ENCODE measurements at regions not wholly inside any gene's neighbourhood (a gene's known extent, or its start where the extent isn't known, plus 50 kb on each side); places are given as distances from the start of the nearest gene placed in this dataset.
A peak's percentile ranks its signal among the peaks of the same experiment; 100 is the strongest.

DNA sequence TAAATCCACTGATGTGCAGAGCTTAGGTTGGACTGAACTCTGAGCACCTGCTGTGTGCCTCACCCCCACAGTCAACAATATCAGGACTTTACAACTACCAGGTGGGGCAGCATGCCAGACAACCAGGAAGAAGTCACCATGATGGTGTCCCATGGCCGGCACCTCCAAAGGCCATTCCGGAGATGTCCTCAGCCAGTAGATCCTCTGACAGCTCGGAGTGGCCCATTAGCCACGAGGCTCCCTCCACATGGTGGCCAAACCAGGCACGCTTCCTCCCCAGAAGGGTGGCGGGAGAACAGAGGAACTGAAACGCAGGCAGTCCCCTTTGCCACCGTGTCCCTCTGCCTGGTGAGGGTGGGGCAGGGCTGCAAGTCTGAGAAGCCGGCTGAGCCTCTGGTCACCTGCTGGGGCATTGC lies 390.0 kb downstream of the TNS3 start:
- no peaks in the 10 kb centered on the region for H3K79me1 ChIP-seq (ENCODE audit: low read depth in 1 of 2, low read length in 2 of 2)
- no peak overlapping the region for H4K5ac ChIP-seq (ENCODE audit: low read depth, low read length)
- H2AFZ ChIP-seq (replicated peaks; ENCODE audit: low read length, poor library complexity), result peak overlapping the region; percentile 17
- ATAC-seq (ENCODE audit: low read depth) (no peak), DNase-seq (no peak)
- no peak overlapping the region for H3K56ac ChIP-seq (ENCODE audit: extremely low read depth, insufficient read depth, low read length)
- intact Hi-C loops (cut with micrococcal nuclease), result no loop called here
- no peak overlapping the region for H2AK5ac ChIP-seq (ENCODE audit: low read depth, low read length)
- H2BK20ac ChIP-seq (ENCODE audit: low read depth, low read length), result no peak overlapping the region
- H3K9me3 ChIP-seq (ENCODE audit: control insufficient read depth, insufficient read depth, low read length), result no peaks in the 10 kb centered on the region
- no peak overlapping the region for H2BK5ac ChIP-seq (ENCODE audit: low read depth, low read length, poor library complexity, severe bottlenecking)
- H3K9me1 ChIP-seq (ENCODE audit: insufficient read depth, low read length), result no peaks in the 10 kb centered on the region
- dilution Hi-C loops (cut with HindIII; ENCODE audit: low sequenced_read_pairs, unreplicated experiment), result no loop called here
- no peak overlapping the region for H3K4me2 ChIP-seq (ENCODE audit: low read depth, low read length)
- no peaks in the 10 kb centered on the region for H3K4me1 ChIP-seq (ENCODE audit: control insufficient read depth, insufficient read depth, low read length)
- H4K8ac ChIP-seq (ENCODE audit: low read depth in 2 of 2, low read length in 2 of 2), result no peak overlapping the region
- no TSS peak for BruUV-seq (replicated peaks)
- no peaks in the 10 kb centered on the region for H3K36me3 ChIP-seq (ENCODE audit: control insufficient read depth, insufficient read depth, low read length)
- peaks cover 57% of the 10 kb centered on the region for H3K27me3 ChIP-seq (ENCODE audit: control insufficient read depth, insufficient read depth, low read length)
- WGBS, 2 experiments (ENCODE audit: extremely low coverage in 2 of 2, insufficient read length in 1 of 2), result no CpG with 5 or more reads among the region's 9 CpGs
- no peak overlapping the region for H4K91ac ChIP-seq (ENCODE audit: insufficient read depth, low read depth, low read length)
- H3K18ac ChIP-seq (ENCODE audit: low read depth, low read length), result no peak overlapping the region
- no peak overlapping the region for H3K4ac ChIP-seq (ENCODE audit: low read depth, low read length)
- no peak overlapping the region for H3K23ac ChIP-seq (ENCODE audit: low read depth, low read length)
- in situ Hi-C loops (cut with MboI; ENCODE audit: low sequenced_read_pairs), result no loop called here
- no peak overlapping the region for H2AK9ac ChIP-seq (replicated peaks; ENCODE audit: low read depth, low read length, poor library complexity)
- POLR2A ChIA-PET (ENCODE audit: unreplicated experiment), result no interaction called here
- CTCF ChIA-PET, result no interaction called here
- no peak overlapping the region for H3K27ac ChIP-seq (ENCODE audit: insufficient read depth, low read length)
- no peaks in the 10 kb centered on the region for H4K20me1 ChIP-seq (ENCODE audit: insufficient read depth, low read length)
- H2BK15ac ChIP-seq (ENCODE audit: low read depth, low read length), result no peak overlapping the region
- no peak overlapping the region for H3K14ac ChIP-seq (replicated peaks; ENCODE audit: low read depth, low read length)
- no peak overlapping the region for H2BK120ac ChIP-seq (ENCODE audit: low read depth, low read length)
- TF ChIP-seq, protein P1, sequence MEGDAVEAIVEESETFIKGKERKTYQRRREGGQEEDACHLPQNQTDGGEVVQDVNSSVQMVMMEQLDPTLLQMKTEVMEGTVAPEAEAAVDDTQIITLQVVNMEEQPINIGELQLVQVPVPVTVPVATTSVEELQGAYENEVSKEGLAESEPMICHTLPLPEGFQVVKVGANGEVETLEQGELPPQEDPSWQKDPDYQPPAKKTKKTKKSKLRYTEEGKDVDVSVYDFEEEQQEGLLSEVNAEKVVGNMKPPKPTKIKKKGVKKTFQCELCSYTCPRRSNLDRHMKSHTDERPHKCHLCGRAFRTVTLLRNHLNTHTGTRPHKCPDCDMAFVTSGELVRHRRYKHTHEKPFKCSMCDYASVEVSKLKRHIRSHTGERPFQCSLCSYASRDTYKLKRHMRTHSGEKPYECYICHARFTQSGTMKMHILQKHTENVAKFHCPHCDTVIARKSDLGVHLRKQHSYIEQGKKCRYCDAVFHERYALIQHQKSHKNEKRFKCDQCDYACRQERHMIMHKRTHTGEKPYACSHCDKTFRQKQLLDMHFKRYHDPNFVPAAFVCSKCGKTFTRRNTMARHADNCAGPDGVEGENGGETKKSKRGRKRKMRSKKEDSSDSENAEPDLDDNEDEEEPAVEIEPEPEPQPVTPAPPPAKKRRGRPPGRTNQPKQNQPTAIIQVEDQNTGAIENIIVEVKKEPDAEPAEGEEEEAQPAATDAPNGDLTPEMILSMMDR (conservative IDR thresholded peaks at IDR 0.05; ENCODE audit: low read depth, low read length), result no peak
- TF ChIP-seq CEBPB (IDR thresholded peaks at IDR 0.05; ENCODE audit: low read depth, low read length) (no peak), MXI1 (IDR thresholded peaks at IDR 0.05; ENCODE audit: borderline replicate concordance, low read depth, low read length) (no peak)
- H3K9ac ChIP-seq (ENCODE audit: low read depth, low read length), result no peak overlapping the region
- H3K4me3 ChIP-seq (ENCODE audit: insufficient read depth, low read depth, low read length), result no peak overlapping the region

Measured in IMR-90 (cell line).